ENCODE measurements at regions not wholly inside any gene's neighbourhood (a gene's known extent, or its start where the extent isn't known, plus 50 kb on each side); places are given as distances from the start of the nearest gene placed in this dataset.

- TF ChIP-seq CTCF (IDR thresholded peaks at IDR 0.05) (no peak), POLR2A (IDR thresholded peaks at IDR 0.05) (no peak)
Measured at GRCh38 chr7:67823345-67823744, 826.7 kb downstream of the TYW1 start.
